Astrocyte (in vitro differentiated cells and primary cell): ENCODE measurements at regions not wholly inside any gene's neighbourhood (a gene's known extent, or its start where the extent isn't known, plus 50 kb on each side); places are given as distances from the start of the nearest gene placed in this dataset.

ENCODE experiments used
- DNase-seq: peaks from one replicate; pipeline ENCODE4 v3.0.0-alpha.2; 2010; ENCODE audit warnings: low read depth
- FAIRE-seq: peaks from 2 replicates; lab custom pipeline; 2011; peaks lifted over from hg19 to GRCh38; lab: Jason Lieb, UNC
- H2AFZ ChIP-seq: 2 replicates; pipeline ENCODE4 v1.6.0; 2012; ENCODE audit warnings: low read depth, low read length, inconsistent platforms
- H3K27ac ChIP-seq: 2 replicates; pipeline ENCODE4 v1.5.1; 2011; ENCODE audit warnings: low read depth, low read length, inconsistent platforms
- H3K27me3 ChIP-seq: 2 replicates; pipeline ENCODE4 v1.6.0; 2011; ENCODE audit warnings: low read length, inconsistent platforms; ENCODE audit not compliant: insufficient read depth
- H3K36me3 ChIP-seq: 2 replicates; pipeline ENCODE4 v1.5.1; 2011; ENCODE audit warnings: low read length, inconsistent platforms; ENCODE audit not compliant: insufficient read depth
- H3K4me1 ChIP-seq: 2 replicates; pipeline ENCODE4 v1.5.1; 2011; ENCODE audit warnings: low read length, inconsistent platforms; ENCODE audit not compliant: insufficient read depth
- H3K4me2 ChIP-seq: 2 replicates; pipeline ENCODE4 v1.6.0; 2012; ENCODE audit warnings: low read length, inconsistent platforms
- H3K4me3 ChIP-seq: 2 replicates; pipeline ENCODE4 v1.5.1; 2011; ENCODE audit warnings: low read depth, mild to moderate bottlenecking, low read length, inconsistent platforms; ENCODE audit not compliant: insufficient read depth
- H3K79me2 ChIP-seq: 2 replicates; pipeline ENCODE4 v1.6.0; 2012; ENCODE audit warnings: mild to moderate bottlenecking, low read length, inconsistent platforms; ENCODE audit not compliant: insufficient read depth
- H3K9ac ChIP-seq: 2 replicates; pipeline ENCODE4 v1.6.0; 2012; ENCODE audit warnings: mild to moderate bottlenecking, low read length, inconsistent platforms
- H3K9me3 ChIP-seq: 2 replicates; pipeline ENCODE4 v1.5.1; 2012; ENCODE audit warnings: low read depth, mild to moderate bottlenecking, low read length, inconsistent platforms; ENCODE audit not compliant: insufficient read depth
- H4K20me1 ChIP-seq: 2 replicates; pipeline ENCODE4 v1.6.0; 2012; ENCODE audit warnings: low read length, inconsistent platforms; ENCODE audit not compliant: insufficient read depth
- H3K27ac Mint-ChIP-seq: one replicate; pipeline ENCODE4 v1.8.0; 2021; ENCODE audit warnings: mild to moderate bottlenecking, mixed read lengths; ENCODE audit not compliant: unreplicated experiment
- H3K27me3 Mint-ChIP-seq: one replicate; pipeline ENCODE4 v1.8.0; 2021; ENCODE audit warnings: low read depth, mixed read lengths; ENCODE audit not compliant: unreplicated experiment
- H3K36me3 Mint-ChIP-seq: one replicate; pipeline ENCODE4 v1.8.0; 2021; ENCODE audit warnings: low read depth, mixed read lengths; ENCODE audit not compliant: unreplicated experiment
- H3K4me1 Mint-ChIP-seq: one replicate; pipeline ENCODE4 v1.8.0; 2021; ENCODE audit warnings: low read depth, mixed read lengths; ENCODE audit not compliant: unreplicated experiment
- H3K4me3 Mint-ChIP-seq: one replicate; pipeline ENCODE4 v1.8.0; 2021; ENCODE audit warnings: mild to moderate bottlenecking, moderate library complexity, mixed read lengths; ENCODE audit not compliant: unreplicated experiment
- H3K9me3 Mint-ChIP-seq: one replicate; pipeline ENCODE4 v1.8.0; 2021; ENCODE audit warnings: mild to moderate bottlenecking, mixed read lengths; ENCODE audit not compliant: unreplicated experiment
- EZH2 ChIP-seq: IDR thresholded peaks from 2 replicates; pipeline ENCODE4 v1.6.1; 2012; ENCODE audit warnings: mild to moderate bottlenecking, low read length, inconsistent platforms; ENCODE audit not compliant: insufficient read depth
- TF ChIP-seq, protein P1 (sequence below): IDR thresholded peaks from 2 replicates; pipeline ENCODE4 v1.5.1; 2011; ENCODE audit warnings: low read depth, mild to moderate bottlenecking, inconsistent platforms, low read length, moderate library complexity; ENCODE audit not compliant: insufficient read depth

GRCh38 chr5:114249823-114250222, 112.0 kb upstream of the KCNN2 start:
- no peaks in the 10 kb centered on the region for H3K27me3 ChIP-seq
- H3K4me2 ChIP-seq: no peak overlapping the region
- H3K79me2 ChIP-seq: no peaks in the 10 kb centered on the region
- no peaks in the 10 kb centered on the region for H3K36me3 Mint-ChIP-seq
- H3K9ac ChIP-seq: no peak overlapping the region
- TF ChIP-seq, protein P1, sequence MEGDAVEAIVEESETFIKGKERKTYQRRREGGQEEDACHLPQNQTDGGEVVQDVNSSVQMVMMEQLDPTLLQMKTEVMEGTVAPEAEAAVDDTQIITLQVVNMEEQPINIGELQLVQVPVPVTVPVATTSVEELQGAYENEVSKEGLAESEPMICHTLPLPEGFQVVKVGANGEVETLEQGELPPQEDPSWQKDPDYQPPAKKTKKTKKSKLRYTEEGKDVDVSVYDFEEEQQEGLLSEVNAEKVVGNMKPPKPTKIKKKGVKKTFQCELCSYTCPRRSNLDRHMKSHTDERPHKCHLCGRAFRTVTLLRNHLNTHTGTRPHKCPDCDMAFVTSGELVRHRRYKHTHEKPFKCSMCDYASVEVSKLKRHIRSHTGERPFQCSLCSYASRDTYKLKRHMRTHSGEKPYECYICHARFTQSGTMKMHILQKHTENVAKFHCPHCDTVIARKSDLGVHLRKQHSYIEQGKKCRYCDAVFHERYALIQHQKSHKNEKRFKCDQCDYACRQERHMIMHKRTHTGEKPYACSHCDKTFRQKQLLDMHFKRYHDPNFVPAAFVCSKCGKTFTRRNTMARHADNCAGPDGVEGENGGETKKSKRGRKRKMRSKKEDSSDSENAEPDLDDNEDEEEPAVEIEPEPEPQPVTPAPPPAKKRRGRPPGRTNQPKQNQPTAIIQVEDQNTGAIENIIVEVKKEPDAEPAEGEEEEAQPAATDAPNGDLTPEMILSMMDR: no peak
- TF ChIP-seq EZH2: no peak
- no peaks in the 10 kb centered on the region for H4K20me1 ChIP-seq
- no peak overlapping the region for H2AFZ ChIP-seq
- H3K4me1 Mint-ChIP-seq: peaks cover 4% of the 10 kb centered on the region
- H3K4me3 Mint-ChIP-seq: no peak overlapping the region
- H3K9me3 Mint-ChIP-seq: no peaks in the 10 kb centered on the region
- no peak overlapping the region for H3K4me3 ChIP-seq
- no peaks in the 10 kb centered on the region for H3K27me3 Mint-ChIP-seq
- DNase-seq (peak; percentile 55), FAIRE-seq (no peak)
- H3K4me1 ChIP-seq: no peaks in the 10 kb centered on the region
- no peaks in the 10 kb centered on the region for H3K9me3 ChIP-seq
- peak overlapping the region; percentile 62 for H3K27ac ChIP-seq
- H3K27ac Mint-ChIP-seq: no peak overlapping the region
- no peaks in the 10 kb centered on the region for H3K36me3 ChIP-seq

DNA sequence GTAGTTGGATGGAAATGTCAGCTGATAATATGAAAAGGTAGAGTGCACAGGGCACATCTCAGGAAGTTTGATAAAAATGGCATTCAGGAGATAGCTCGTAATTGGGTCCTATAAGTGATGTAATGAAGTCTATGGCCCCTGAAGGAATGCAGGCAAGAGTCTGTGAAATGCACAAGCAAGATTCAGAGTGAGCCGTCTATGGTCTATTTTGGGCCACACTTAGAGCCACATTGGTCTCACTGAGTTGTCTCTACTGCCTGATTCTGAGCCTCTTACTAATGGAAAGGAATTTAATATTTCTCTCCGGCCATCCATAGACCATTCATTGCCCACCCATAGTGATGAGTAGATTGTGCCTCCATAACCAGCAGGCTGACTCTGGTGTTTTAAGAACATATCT, 111.3 kb upstream of the KCNN2 start:
- H3K4me1 Mint-ChIP-seq: peaks cover 4% of the 10 kb centered on the region
- no peak for FAIRE-seq
- no peak overlapping the region for H2AFZ ChIP-seq
- no peaks in the 10 kb centered on the region for H3K27me3 Mint-ChIP-seq
- H3K36me3 Mint-ChIP-seq: no peaks in the 10 kb centered on the region
- H3K9ac ChIP-seq: no peak overlapping the region
- TF ChIP-seq, protein P1: no peak
- H3K27ac ChIP-seq: peak overlapping the region; percentile 62
- H3K36me3 ChIP-seq: no peaks in the 10 kb centered on the region
- DNase-seq: no peak
- no peak overlapping the region for H3K4me3 ChIP-seq
- no peaks in the 10 kb centered on the region for H4K20me1 ChIP-seq
- H3K9me3 ChIP-seq: no peaks in the 10 kb centered on the region
- no peak overlapping the region for H3K4me2 ChIP-seq
- H3K27me3 ChIP-seq: no peaks in the 10 kb centered on the region
- H3K27ac Mint-ChIP-seq: no peak overlapping the region
- no peaks in the 10 kb centered on the region for H3K9me3 Mint-ChIP-seq
- no peaks in the 10 kb centered on the region for H3K79me2 ChIP-seq
- H3K4me3 Mint-ChIP-seq: no peak overlapping the region
- H3K4me1 ChIP-seq: no peaks in the 10 kb centered on the region

GRCh38 chr5:114252226-114252625, 109.6 kb upstream of the KCNN2 start:
- no peak overlapping the region for H3K27ac Mint-ChIP-seq
- H3K9me3 Mint-ChIP-seq: no peaks in the 10 kb centered on the region
- Histone ChIP-seq H4K20me1 (no peaks in the 10 kb centered on the region), H3K9me3 (no peaks in the 10 kb centered on the region), H3K4me3 (no peak overlapping the region), H3K79me2 (no peaks in the 10 kb centered on the region), H3K4me2 (no peak overlapping the region), H3K4me1 (no peaks in the 10 kb centered on the region), H3K27ac (no peak overlapping the region), H2AFZ (no peak overlapping the region), H3K9ac (no peak overlapping the region), H3K27me3 (no peaks in the 10 kb centered on the region), H3K36me3 (no peaks in the 10 kb centered on the region)
- no peak overlapping the region for H3K4me3 Mint-ChIP-seq
- DNase-seq (no peak), FAIRE-seq (no peak)
- no peak for TF ChIP-seq EZH2
- TF ChIP-seq, protein P1: no peak
- H3K4me1 Mint-ChIP-seq: peaks cover 4% of the 10 kb centered on the region
- H3K27me3 Mint-ChIP-seq: no peaks in the 10 kb centered on the region
- H3K36me3 Mint-ChIP-seq: no peaks in the 10 kb centered on the region
